RWPE1 (cell line): ENCODE measurements at regions not wholly inside any gene's neighbourhood (a gene's known extent, or its start where the extent isn't known, plus 50 kb on each side); places are given as distances from the start of the nearest gene placed in this dataset.

Experiments used
- CTCF ChIA-PET: fragments of 350-600 bp; sonication (Branson Sonifier 250); formaldehyde crosslinking; extraction: SDS; loops from one replicate; lab custom pipeline; 2021; lab: Yijun Ruan, JAX
- POLR2A ChIA-PET: fragments of 400-600 bp; formaldehyde crosslinking; extraction: SDS; loops from one replicate; lab custom pipeline; 2020; ENCODE audit warnings: antibody characterized with exemption; ENCODE audit not compliant: low non-redundant PET; lab: Yijun Ruan, JAX
- DNase-seq: peaks from one replicate; pipeline ENCODE4 v3.0.0; 2012; ENCODE audit warnings: low spot score
- H3K27ac ChIP-seq: fragments of 450-650 bp; 2 replicates; pipeline ENCODE4 v1.5.1; 2017
- CTCF ChIP-seq: fragments of 450-650 bp; conservative IDR thresholded peaks from 2 replicates; pipeline ENCODE4 v1.5.1; 2017; ENCODE audit warnings: low read depth, mild to moderate bottlenecking

DNA sequence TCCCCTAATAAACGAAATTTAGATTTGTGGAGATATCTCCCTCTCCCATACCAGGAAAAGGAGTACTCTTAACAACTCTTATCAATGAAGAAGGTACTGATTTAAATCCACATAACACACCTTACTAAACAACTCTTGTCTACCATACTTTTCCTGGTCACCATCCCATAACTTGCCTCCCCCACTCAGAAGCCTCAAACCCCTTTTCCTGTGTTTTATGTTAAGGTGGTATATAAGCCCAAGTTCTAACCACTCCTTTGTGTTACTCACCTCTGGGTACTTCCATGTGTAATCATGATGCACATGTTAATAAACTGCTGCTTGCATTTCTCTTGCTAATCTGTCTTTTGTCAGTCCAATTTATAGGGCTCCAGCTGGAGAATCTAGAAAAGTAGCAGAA is 330.7 kb downstream of the CD83 start:
- ChIA-PET CTCF (no interaction called here), POLR2A (no interaction called here)
- no peak for DNase-seq
- no peak overlapping the region for H3K27ac ChIP-seq
- no peak for TF ChIP-seq CTCF

DNA sequence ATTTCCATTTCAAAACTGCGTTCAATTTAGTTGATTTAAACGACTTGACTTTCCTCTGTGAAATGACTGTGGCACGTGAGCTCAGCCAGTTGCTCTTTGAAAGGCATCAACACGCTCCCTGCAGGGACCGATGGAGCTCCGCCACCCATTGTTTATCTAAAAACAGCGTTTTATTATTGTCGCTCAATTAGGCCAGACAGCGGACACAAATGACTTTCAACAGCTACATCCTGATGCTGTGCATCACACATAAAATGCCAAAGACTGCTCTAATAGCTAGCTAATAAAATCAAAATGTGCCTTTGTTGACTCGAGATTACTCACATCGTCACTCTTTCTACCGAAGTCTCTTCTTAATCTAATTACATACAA is 332.5 kb downstream of the CD83 start:
- no peak for TF ChIP-seq CTCF
- ChIA-PET POLR2A (no interaction called here), CTCF (no interaction called here)
- DNase-seq = no peak
- H3K27ac ChIP-seq = no peak overlapping the region

DNA sequence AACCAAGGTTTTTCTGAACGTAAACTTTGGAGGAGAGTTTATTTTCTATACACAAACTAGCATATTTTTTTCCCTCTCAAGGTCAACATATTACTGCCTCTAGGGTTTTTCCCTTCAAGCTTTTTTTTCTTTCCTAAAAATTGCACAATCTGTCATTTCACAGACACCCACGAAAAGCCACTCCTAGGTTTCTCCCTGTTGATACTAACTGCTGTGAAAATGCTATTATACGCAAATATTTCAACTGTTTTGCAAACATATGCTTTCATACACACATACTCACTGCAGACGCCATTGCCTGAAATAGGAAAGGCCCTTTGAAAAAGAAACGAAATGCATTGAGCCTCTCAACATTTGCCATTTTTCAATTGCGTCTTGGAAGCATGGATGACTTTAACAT is 333.0 kb downstream of the CD83 start:
- ChIA-PET POLR2A (no interaction called here), CTCF (no interaction called here)
- no peak for TF ChIP-seq CTCF
- DNase-seq = no peak
- H3K27ac ChIP-seq = no peak overlapping the region

- DNase-seq = no peak
- ChIA-PET CTCF (interaction anchor here (0.7 kb wide), 1 partner anchor 1173 kb away, joined by 6 read pairs; no protein-coding TSS in a partner anchor), POLR2A (no interaction called here)
- no peak for TF ChIP-seq CTCF
- no peak overlapping the region for H3K27ac ChIP-seq
Measured at GRCh38 chr6:14451594-14452374, 334.2 kb downstream of the CD83 start.

DNA sequence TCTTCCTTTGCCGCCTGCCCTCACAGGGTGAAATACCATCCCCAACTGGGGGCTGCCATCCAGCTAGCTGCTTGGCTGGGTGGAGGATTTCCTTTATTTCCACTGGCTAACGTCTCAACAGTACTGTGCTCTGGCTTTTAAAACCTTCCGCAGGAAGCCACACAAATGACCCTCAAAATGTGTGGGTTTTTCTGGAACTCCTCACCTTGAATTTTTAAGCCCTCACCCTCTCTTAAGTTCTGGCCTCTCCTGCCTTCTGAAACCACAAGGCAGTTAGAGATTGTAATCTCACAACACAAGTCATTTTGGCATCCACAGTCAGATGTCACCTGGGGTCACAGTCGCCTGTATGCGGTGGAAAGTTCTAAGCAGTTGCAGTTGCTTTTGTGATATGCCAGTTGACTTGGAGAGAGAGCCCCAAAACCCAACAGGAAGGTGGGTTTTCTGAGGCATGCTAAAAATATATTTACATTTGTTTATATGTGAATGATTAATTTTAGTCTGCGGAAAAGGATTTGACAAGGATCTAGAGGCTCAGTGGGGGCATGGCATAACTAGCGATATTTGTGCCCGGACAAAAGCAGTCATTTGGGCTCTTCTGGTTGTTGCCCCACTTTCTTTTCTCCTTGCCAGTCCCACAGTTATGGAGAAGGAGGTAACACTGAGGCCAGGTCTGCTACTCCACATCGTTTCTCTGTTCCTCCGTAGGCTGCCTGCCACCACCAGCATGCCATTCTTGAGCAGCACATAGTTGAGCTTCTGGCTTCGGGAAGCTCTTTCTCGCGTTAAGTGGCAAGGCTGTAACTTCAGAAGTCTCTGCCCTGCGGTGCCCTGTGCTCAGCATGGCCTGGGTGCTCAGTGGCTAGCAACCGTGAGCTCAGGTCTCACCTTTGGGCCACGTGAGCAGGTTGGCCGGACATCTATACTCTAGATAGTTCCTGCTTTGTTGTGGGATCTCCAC is 335.3 kb downstream of the CD83 start:
- DNase-seq = no peak
- no peak overlapping the region for H3K27ac ChIP-seq
- ChIA-PET CTCF (interaction anchor here (0.7 kb wide), 1 partner anchor 1172 kb away, joined by 6 read pairs; no protein-coding TSS in a partner anchor), POLR2A (no interaction called here)
- no peak for TF ChIP-seq CTCF

GRCh38 chr6:14453712-14454472 is 336.3 kb downstream of the CD83 start:
- TF ChIP-seq CTCF = no peak
- no peak overlapping the region for H3K27ac ChIP-seq
- ChIA-PET CTCF (interaction anchor here (0.6 kb wide), 2 partner anchors 15 to 1238 kb away, joined by 3 read pairs; no protein-coding TSS in a partner anchor), POLR2A (no interaction called here)
- DNase-seq = no peak
